Activated CD8-positive, alpha-beta memory T cell treated with anti-CD3 and anti-CD28 coated beads for 36 hours (primary cell): ENCODE measurements at regions not wholly inside any gene's neighbourhood (a gene's known extent, or its start where the extent isn't known, plus 50 kb on each side); places are given as distances from the start of the nearest gene placed in this dataset.

Experiments
- CTCF ChIA-PET: fragments of 350-600 bp; sonication (Branson Sonifier 250); formaldehyde crosslinking; loops from one replicate; lab custom pipeline; 2021; ENCODE audit warnings: antibody characterized with exemption; lab: Charles Lee
- POLR2A ChIA-PET: fragments of 350-600 bp; sonication (Branson Sonifier 250); formaldehyde crosslinking; loops from one replicate; lab custom pipeline; 2021; ENCODE audit warnings: antibody characterized with exemption; lab: Charles Lee

DNA sequence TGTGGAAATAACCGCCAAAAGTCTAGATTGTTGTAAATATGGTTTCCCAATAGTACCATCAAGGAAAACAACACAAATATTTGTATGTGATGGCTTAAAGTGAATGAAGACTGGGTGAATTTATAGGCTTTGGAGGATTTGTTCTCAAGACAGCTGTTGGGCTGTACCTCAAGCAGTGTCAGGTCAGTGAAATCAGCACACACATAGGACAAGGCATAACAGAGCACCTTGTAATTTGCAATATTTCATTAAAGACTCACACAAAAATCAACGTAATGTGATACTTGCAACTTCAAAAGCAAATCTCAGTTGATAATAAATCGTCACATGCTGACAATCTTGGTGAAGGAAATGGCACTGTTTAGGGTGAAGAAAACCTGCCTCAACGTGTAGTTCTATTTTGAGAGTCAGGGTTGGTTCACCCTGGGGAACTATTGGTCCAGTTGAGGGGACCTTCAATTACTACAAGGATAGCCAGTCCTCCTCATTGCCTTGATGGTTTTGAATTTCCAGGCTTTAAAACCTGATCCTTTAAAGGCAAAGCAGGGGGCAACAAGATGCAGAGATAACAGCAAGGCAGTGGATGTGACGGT lies 126.8 kb upstream of the ST6GAL2 start:
- CTCF ChIA-PET = no interaction called here
- POLR2A ChIA-PET = no interaction called here

- POLR2A ChIA-PET = no interaction called here
- CTCF ChIA-PET = no interaction called here
Measured at GRCh38 chr2:107013884-107014283, 127.9 kb upstream of the ST6GAL2 start.

- CTCF ChIA-PET = no interaction called here
- POLR2A ChIA-PET = no interaction called here
Measured at GRCh38 chr2:107018366-107018765, 132.4 kb upstream of the ST6GAL2 start.

DNA sequence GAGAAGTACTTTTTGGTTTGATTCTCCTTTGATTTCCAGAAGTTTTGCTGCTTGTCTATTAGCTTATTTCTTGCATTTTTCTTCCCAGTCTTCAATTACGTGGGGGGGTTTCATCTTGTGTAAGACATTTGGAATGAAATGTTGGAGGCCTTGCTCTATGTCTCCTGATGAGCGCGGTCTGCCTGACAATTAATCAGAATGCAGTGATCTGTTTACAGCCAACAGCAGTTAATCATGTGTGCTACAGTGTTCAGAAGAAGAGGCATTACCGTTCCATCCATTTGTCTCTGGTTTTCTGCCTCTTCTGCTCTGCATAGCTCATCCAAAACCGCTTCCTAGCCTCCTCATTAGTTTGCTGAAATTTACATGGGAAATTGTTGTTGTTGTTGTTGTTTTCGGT lies 134.4 kb upstream of the ST6GAL2 start:
- ChIA-PET CTCF (no interaction called here), POLR2A (no interaction called here)

- CTCF ChIA-PET = no interaction called here
- POLR2A ChIA-PET = no interaction called here
Measured at GRCh38 chr2:107024269-107024668, 138.3 kb upstream of the ST6GAL2 start.

DNA sequence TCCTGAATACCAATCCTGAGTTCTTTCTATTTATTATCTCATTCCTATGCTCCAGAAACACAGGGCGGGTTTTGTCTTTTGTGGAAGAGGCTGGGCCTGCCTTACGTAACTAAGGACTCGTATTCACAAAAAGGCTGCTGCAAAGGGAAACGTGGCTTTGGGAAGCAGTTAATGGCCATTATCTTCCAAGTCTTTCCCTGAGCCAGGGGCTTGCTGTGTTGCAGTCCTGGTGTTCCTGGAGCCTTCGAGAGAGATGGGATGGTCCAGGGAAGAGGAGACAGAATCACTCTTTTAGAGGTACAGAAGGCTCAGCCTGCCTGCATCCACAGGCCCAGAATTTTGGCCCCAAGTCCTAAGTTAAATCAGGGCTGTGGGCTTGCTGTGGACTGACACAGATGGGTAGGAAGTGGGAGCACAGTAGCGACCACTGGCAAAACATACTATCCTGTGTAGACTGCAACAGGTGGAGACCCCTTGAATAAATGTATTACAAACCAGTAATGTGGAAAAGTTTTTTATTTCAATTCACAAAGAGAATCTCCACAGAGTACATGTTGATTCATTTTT lies 139.4 kb upstream of the ST6GAL2 start:
- POLR2A ChIA-PET = no interaction called here

GRCh38 chr2:107025869-107026380 lies 140.0 kb upstream of the ST6GAL2 start:
- ChIA-PET CTCF (no interaction called here), POLR2A (no interaction called here)

More for the DNA sequence above, 139.4 kb upstream of the ST6GAL2 start:
- CTCF ChIA-PET = no interaction called here

GRCh38 chr2:107027205-107027604 lies 141.2 kb upstream of the ST6GAL2 start:
- CTCF ChIA-PET = no interaction called here

GRCh38 chr2:107027810-107028209 lies 141.8 kb upstream of the ST6GAL2 start:
- ChIA-PET POLR2A (no interaction called here), CTCF (no interaction called here)

More at GRCh38 chr2:107027205-107027604, 141.2 kb upstream of the ST6GAL2 start:
- POLR2A ChIA-PET = no interaction called here

- ChIA-PET POLR2A (no interaction called here), CTCF (no interaction called here)
Measured at GRCh38 chr2:107028661-107029060, 142.7 kb upstream of the ST6GAL2 start.

DNA sequence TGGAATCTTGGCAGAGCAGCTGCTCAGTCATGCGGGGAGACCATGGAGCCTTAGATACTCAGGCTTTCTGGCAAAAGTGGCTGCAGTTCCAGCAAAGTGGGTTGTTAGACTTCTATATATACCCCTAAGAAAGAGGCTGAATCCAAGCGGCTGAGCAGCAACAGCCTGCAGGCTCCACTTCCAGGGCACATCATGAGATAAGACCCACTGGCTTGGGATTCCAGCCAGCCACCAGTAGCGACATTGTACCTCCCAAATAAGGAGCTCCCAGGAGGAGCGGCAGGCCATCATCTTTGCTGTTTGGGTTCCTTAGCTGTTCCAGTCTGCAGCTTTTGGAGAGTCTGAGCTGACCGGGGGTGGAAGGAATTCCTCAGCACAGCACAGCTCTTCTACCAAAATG lies 150.3 kb upstream of the ST6GAL2 start:
- ChIA-PET CTCF (no interaction called here), POLR2A (no interaction called here)

DNA sequence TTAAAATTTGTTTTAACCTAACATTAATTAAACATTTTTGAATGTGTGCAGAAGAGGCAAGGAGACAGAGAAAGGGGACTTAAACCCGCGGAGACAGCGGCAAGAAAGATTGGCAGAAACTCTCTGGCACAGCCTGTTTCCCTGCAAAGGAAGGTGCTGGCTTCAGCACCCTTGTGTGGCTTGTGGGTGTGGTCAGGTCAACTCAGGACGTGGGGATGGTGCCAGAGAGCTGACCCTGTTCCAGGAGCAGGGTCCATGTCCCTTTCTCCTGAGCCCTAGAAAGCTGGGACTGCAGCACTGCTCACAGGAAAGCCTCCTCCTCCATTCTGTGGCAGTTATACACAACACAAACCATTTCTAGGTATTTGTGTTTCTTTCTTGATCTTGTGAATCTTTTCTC lies 176.2 kb upstream of the ST6GAL2 start:
- ChIA-PET POLR2A (no interaction called here), CTCF (no interaction called here)

DNA sequence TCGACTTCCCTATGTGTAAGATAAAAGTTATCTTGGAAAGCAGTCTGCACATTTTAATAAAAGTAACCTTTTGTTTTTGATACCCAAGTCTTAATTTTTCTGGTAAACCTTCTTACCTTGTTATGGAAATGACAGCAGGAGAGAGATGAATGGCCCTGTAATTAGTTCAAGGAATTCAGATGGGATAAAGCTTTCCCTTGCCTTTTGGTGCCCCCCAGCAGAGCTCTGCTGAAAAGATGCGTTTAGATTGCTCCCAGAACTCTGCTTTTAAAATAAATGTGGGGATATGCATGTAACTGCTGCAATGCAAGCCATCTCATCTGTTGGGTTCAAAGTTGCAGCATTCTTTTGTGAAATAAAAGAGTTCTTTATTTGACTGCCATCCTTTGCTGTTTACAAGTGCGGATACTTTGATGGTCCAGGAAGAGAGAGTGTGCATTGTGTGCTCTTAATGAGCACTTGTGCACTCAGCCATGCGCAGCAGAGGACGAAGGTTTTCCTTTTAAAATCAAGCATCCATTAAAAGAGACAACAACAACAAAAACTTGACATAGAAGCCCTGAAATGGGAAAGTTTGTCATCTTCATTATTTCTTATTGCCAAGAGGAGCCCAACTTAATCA lies 176.7 kb upstream of the ST6GAL2 start:
- CTCF ChIA-PET = no interaction called here
- POLR2A ChIA-PET = no interaction called here

- CTCF ChIA-PET = no interaction called here
Measured at GRCh38 chr2:107063228-107063627, 177.3 kb upstream of the ST6GAL2 start.

DNA sequence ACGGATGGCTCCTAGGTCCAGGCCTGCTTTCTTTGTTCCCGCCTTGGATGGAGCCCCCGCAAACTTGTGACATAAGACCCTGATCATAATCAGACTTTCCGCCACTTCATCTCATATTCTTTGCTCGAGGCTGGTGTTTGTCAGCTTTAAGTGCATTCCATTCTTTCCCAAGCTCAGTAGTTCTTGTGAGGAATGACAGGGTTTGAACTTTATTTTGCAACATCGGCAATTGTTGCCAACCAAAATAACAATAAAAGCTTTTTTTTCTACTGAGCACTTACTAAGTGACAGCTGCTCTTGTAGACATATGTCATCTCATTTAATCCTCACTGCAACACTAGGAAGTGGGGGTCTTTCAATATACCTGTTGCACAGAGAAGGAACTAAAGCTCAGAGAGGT lies 178.8 kb upstream of the ST6GAL2 start:
- ChIA-PET POLR2A (no interaction called here), CTCF (no interaction called here)

More at GRCh38 chr2:107063228-107063627, 177.3 kb upstream of the ST6GAL2 start:
- POLR2A ChIA-PET = no interaction called here

DNA sequence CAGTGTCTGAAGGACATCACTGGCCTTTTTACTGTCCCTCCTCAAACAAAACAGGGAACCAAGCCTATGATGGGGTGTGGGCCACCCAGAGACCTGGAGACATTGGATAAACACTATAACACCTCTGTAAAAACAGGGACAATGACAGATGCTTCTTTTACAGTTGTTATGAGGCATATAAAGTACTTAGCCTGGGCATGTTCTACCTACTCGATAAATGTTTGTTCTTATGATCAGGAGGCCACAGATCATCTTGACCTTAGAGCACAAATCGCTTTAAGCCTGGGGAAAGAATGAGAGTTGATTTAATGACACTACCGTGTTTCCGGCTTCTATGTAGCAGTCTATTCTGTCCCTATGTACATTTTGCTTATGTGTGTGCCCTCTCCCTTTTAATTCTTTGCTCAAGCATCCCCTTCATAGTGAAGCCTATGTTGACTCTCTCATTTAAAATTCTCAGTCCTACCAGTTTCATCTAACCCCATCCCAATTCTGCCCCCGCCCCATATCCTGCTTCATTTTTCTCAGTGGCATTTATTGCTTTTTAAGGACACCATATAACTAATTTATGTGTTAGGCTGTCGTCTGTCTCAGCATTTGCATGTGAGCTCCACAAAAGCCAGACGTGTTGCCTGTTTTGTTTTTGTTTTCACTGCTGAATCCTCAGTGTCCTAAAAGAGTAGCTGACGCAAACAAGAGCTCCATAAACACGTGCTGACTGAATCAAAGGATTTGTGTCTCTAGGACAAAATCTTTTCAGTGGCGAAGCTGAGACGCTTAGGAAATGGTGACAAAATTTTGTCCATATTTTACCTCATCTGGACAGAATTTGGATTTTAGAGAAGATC lies 182.3 kb upstream of the ST6GAL2 start:
- POLR2A ChIA-PET = no interaction called here
- CTCF ChIA-PET = no interaction called here

- ChIA-PET POLR2A (no interaction called here), CTCF (no interaction called here)
Measured at GRCh38 chr2:107069890-107070289, 183.9 kb upstream of the ST6GAL2 start.

DNA sequence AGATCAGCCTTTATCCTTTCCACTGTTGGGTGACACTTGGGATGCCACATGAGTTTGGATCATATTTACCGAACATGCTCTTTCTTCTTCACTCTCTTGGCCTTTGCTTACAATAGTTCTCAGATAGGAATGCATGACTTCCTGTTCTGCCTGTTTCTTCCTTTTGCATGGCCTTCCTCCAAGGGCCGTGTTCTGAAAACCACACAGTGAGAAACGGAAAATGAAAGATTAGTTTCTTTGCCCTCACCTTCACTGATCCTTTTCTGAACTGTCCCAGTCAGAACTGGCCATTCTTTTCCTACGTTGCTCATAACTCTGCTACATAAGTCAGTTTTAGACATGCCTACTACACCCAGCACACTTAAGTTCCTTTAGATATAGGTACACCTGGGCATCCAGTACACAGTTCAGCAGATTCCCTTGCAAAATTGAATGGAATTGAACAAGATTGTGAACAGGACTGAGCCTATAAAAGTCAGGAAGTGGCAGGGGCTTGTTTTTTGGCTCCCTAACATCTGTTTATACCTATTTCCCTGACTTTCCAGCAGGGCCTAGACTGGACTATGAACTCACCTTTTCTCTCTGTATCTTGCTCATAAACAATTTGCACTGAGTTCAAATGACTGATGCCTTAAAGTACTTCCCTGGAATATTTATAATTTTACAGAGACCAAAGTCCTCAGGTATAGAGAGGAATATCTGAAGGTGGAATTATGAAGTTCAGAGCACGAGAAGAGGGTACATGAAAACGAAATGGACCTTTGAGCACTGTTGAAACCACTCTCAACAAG lies 186.4 kb upstream of the ST6GAL2 start:
- POLR2A ChIA-PET = no interaction called here
- CTCF ChIA-PET = no interaction called here

GRCh38 chr2:107078584-107078983 lies 192.6 kb upstream of the ST6GAL2 start:
- ChIA-PET POLR2A (no interaction called here), CTCF (no interaction called here)

DNA sequence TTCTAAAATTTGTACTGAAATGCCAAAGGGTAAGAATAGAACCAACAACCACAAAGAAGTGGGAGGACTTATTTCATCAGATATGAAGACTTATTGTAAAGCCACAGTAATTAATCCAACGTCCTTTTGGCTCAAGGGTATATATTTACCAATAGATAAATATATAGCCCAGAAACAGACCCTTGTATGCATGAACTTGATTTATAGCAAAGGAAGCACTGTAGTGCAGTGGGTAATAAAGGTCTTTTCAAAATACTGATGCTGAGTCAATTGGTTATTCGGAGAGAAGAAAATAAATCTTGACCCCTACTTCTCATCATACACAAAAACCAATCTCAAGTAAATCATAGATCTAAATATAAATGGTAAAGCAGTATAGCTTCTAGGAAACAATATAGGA lies 200.5 kb upstream of the ST6GAL2 start:
- ChIA-PET CTCF (no interaction called here), POLR2A (no interaction called here)
